Skin of body (tissue), 1 donor: ENCODE measurements at regions not wholly inside any gene's neighbourhood (a gene's known extent, or its start where the extent isn't known, plus 50 kb on each side); places are given as distances from the start of the nearest gene placed in this dataset.
A peak's percentile ranks its signal among the peaks of the same experiment; 100 is the strongest.

Experiments used
- DNase-seq: peaks from one replicate; lab custom pipeline; 2025; lab: John Stamatoyannopoulos, UW

- no peak for DNase-seq
These were observed 590.0 kb downstream of the METTL15 start for GRCh38 chr11:28697920-28698827.

- no peak for DNase-seq
These were observed 588.4 kb downstream of the METTL15 start for GRCh38 chr11:28696591-28696990.

GRCh38 chr11:28690746-28691145, 582.6 kb downstream of the METTL15 start:
- DNase-seq = no peak

- no peak for DNase-seq
These were observed 575.9 kb downstream of the METTL15 start for GRCh38 chr11:28684011-28684586.

GRCh38 chr11:28679795-28680468, 571.7 kb downstream of the METTL15 start:
- DNase-seq = no peak

DNA sequence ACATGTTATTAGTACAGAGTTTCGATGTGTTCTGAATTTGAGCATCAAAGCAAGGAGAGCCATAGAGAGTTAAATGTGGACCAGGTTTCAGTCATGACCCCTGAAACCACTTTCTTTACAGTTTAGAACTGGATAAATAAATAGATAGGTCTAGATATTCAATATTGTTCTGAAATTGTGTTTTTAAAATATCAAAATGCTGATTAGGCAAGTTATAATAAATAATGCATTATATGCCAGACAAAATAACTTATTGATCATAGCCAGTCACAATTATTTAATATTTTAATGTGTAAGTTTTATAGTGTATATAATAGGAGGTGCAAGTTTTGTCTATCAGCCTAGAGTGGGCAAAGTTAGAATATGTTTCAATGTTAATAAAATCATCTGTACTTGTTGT, 569.5 kb downstream of the METTL15 start:
- DNase-seq = no peak

- no peak for DNase-seq
These were observed 567.0 kb downstream of the METTL15 start for GRCh38 chr11:28675183-28675582.

GRCh38 chr11:28674433-28675103, 566.4 kb downstream of the METTL15 start:
- peak; percentile 88 for DNase-seq

GRCh38 chr11:28673691-28674432, 565.7 kb downstream of the METTL15 start:
- DNase-seq = peak; percentile 81

DNA sequence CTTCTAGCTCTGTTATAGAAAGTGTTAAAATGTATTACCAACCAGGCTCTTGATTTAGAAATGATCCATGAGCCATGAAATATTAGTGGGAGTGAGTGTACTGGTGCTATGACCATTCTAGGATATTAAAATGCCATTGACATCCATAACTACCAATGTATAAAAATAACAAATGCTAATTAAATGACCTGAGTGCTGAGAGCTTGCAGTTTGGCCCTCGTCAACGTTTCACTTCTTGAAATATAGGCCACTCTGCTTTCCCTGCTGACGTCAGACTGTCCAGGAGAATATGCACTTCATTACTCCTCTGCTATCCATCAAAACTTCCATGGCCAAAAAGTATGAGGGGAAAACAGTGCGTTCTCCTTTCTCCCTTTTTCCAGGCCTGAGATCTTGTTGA, 563.1 kb downstream of the METTL15 start:
- no peak for DNase-seq

- DNase-seq = peak; percentile 57
These were observed 558.4 kb downstream of the METTL15 start for GRCh38 chr11:28666632-28667031.

DNA sequence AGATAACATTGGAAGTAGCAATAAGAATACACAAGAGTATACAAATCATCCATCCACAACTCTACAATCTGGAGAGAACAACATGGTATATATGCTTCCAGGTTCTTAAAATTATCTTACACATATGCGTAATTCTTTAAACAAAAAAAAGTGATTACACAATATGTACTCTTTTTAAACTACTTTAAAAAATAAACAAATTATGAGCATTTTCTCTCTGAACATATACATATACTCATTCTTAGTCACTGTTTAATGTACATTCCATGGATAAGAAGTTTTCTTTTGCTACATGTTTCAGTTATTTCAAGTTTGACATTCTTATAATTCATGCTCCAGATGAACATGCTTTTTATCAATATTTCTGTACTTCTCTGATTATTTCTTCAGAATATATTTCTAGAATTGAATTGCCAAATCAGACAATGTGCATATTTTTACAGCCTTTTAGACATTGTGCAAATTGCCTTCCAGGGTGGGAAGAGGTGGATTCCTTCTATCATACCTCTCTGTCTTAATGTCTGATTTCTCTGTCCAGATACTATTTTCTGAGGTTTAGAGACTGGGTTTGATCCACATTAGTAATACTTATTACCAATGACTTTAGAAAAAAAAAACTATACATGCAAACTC, 551.6 kb downstream of the METTL15 start:
- DNase-seq = no peak

- DNase-seq = no peak
These were observed 549.3 kb downstream of the METTL15 start for GRCh38 chr11:28657378-28658030.

- peak; percentile 57 for DNase-seq
These were observed 546.0 kb downstream of the METTL15 start for GRCh38 chr11:28654191-28654590.

DNA sequence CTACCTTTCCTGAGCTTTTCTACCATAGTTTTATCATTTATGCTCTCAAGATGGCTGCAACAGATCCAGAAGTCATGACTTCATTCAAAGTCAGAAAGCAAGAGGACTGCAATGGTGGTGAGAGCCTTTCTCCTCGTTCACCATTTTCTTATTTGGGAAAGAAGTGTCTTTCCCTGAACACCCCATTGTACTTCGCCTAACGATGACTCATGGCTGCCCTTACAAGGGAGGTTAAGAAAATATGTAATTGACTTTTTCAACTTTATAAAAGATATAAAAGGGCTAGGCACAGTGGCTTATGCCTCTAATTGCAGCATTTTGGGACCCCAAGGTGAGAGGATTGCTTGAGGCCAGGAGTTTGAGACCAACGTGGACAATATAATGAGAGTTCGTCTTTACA, 541.7 kb downstream of the METTL15 start:
- DNase-seq = no peak

GRCh38 chr11:28636566-28636965, 528.4 kb downstream of the METTL15 start:
- DNase-seq = no peak

DNA sequence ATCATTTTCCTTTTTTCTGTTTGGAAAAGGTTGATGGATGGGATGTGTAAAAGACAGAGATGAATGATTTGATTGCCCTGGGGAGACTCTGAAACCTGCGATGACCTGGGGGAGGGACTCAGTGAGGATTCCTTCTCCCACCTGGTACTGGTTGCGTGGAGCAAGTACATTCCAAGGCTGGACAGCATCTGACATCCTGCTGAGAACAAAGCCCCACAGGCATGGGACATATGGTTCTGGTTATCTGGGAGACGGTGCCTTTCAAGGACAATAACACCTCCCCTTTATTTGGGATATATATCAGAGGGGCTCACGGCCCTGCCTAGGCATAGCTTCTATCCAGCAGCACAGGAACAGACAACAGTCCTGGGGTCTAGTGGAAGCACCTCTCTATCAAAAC, 527.8 kb downstream of the METTL15 start:
- no peak for DNase-seq

DNA sequence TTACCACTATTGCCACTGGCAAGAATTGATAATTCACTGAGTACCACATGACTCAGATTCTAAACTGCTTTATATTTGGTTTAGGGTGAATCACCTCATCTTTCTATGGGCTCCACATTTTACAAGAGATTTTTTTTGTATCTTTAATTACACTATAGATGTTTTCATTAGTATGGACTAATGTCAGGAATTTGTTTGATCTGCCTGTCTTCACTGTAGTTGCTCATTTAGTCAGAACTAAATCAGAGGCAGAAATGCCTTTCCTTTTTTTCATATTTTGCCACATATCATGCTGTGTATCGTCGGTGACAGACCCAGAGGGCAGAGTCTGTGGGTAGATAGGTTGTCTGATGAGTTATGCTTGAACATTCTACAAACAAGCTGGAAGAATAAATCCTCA, 524.1 kb downstream of the METTL15 start:
- DNase-seq = no peak

- no peak for DNase-seq
These were observed 523.0 kb downstream of the METTL15 start for GRCh38 chr11:28631148-28631547.

- DNase-seq = no peak
These were observed 521.0 kb downstream of the METTL15 start for GRCh38 chr11:28629235-28629634.
